ENCODE measurements at regions not wholly inside any gene's neighbourhood (a gene's known extent, or its start where the extent isn't known, plus 50 kb on each side); places are given as distances from the start of the nearest gene placed in this dataset.

DNA sequence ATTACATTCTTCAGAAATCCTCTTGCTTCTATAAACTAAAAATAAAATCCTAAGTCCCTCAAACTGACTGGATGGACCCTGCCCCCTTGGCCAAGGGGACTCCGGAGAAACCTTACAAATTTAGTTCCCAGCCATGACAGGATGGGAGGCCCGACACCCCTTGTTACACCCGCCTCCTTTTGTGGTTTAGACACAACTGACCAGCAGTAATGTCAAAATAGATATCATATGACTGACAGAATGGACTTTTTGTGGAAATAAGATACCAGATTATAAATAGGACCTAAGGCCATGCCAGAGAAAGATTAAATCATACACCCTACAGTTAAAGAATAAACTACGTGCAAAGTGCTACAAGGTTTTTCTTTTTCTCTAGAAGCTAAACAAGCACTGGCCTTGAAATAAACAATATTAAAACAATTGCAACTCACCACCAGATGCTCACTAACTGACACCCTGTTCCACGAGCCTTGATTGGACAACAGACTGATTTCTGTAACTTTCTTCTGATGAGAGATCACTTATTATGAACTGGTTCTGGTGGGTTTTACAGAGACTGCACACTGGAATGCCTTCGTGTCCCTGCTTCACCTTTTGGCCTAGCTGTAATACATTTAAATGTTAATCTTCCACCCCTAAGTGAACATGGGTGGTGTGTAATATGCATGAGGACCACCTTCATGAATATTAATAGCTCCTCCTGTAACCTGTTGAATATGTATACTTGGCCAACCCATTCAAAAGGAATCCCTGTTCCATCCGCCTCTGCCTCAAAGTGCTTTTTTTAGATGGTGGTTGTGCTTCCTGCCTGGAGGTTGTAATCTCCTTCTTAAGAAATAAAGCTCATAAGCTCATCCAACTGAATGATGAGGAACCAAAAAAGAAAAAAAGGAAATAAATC lies 99.6 kb downstream of the ODF2L start:
- no peak for DNase-seq (ENCODE audit: low read depth, low spot score)

DNA sequence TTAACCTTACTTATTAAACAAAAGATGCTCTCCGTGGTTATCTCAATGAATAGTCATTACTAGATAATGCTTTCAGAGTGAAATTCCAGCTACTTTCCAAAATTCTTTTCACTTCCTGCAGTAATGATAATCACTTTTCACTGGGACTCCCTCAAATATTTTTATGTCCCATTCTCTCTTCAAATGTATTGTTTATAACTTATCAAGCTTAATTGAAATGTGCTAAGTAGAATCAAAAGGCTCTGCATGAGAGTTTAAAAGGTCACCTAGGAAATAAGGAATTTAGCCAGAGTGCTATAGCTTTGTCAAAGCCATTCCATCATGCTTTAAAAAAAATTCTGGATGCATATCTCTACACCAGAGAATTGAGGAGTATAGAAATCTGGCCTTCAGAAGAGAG lies 106.4 kb downstream of the ODF2L start:
- no peak for DNase-seq (ENCODE audit: low read depth, low spot score)

DNA sequence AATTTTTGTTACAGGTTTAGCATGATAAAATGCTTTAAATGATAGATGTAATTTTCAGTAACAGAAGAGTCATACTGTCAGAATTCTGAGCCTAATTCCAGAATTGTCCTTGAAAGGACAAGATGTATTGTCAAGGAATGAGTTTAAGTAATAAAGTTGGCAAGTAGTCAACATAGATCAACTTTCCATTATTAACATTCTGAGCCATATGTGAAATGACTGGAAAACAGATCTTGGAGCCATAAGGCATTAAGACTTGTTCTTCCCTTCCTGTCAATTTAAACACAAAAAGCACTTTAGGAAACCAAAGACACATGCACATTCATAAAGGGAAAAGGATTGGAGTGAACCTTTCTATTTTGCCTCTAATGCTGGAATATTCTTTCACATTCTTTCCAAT lies 107.0 kb downstream of the ODF2L start:
- no peak for DNase-seq (ENCODE audit: low read depth, low spot score)

DNA sequence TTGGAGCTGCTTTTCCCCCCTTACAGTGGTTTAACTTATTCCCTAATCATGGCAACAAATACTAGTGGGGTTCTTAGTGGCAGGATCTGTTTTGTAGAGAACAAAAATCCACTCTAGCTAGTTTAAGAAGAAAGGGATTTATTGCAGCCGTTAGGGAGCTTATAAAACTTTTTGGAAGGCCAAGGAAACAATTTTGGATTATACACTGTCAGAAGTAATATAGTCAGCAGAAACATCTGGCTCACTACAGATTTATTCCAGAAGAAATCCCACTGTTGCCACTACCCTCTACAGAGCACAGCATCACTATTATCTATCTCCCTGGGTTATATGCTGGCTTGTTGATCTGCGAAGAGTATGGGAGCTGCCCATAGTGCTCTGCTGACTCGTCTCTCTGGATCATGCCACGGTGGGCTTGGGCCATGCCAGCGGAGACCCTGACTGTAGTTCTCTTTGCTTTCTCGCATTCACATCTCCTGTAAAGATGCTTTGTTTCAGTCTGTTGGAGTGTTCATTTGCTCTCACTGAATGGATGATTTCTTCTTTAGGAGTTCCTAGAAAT lies 107.5 kb downstream of the ODF2L start:
- DNase-seq (ENCODE audit: low read depth, low spot score) = no peak

DNA sequence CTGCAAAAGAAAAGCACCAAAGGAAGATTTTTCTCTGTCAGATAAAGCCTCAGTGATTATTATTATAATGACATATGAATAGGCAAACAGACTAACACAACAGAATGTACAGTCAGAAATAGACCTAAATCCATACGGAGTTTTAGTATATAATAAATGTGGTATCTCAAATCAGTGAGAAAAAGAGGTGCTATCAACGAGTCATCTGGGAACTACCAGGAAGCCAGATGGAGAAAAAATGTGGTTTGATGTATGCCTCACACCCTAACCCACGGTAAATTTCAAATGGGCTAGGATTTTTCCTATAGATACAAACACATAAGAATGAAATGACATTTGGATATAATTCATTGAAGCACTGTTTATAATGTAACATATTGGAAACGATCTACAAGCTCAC lies 110.3 kb downstream of the ODF2L start:
- DNase-seq (ENCODE audit: low read depth, low spot score) = no peak

DNA sequence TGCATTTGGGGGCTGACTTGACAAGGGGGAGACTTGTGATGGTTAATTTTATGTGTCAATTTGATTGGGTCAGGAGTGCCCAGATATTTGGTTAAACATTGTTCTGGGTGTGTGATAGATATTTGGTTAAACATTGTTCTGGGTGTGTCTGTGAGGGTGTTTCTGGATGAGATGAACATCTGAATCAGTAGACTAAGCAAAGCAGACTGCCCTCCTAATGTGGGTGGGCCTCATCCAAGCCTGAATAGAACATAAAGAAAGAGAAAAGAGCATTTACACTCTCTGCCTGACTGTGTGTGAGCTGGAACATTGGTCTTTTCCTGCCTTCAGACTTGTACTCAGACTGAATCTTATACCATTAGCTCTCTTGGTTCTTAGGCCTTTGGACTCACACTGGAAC lies 113.5 kb downstream of the ODF2L start:
- no peak for DNase-seq (ENCODE audit: low read depth, low spot score)

DNA sequence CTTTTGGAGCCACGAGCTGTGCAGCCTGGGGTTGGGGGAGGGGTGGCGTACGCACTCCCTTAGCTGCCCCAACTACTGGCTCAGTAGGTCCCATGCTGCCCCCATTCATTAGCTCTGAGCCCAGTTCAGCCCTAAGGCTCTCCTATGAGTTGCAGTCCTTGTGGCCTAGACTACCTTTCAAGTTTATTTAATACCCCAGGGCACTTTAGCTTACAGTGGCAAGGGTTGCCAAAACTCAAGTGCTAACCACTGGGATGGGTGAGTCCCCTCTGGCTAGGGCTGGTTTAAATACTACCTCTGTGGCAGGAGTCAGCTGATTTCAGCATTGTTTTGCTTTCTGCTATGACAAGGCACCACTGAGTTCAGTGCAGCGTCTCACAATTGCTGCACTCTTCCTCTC lies 118.2 kb downstream of the ODF2L start:
- no peak for DNase-seq (ENCODE audit: low read depth, low spot score)

DNA sequence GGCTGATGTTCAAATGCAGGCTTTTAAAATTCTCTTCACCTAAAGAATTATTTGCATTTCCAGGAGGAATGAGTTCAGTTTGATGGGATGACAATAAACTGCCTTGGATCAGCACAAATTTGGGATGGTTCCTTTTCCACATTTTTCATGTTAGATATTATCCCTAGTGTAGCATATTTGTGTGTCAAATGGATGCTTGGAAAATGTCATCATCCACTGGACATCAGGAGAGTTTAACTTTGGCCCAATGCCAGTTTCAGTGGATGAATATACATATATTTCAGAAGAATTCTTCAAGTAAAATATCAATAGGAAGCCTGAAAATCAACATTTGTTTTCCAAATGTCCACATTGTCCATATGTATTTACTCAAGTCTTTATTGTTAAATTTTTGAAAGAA lies 116.5 kb upstream of the COL24A1 start:
- DNase-seq (ENCODE audit: low read depth, low spot score) = no peak

DNA sequence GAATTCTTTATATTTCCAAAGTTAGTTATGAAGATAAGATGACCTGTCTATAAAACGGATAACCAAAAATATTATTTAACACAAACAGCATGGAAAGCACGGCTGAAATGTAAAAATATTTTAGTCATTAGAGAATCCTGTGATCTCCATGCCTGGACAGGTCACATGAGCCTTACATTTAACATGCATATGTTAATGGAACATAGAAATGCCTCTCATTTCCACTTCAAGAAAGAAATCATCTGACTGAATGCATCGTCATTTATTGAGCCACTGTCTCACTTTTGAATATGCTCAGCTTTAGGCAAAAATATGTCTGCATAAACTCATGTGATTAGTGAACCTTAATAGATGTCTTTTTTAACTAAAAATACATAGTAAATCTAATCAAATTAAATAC lies 115.5 kb upstream of the COL24A1 start:
- no peak for DNase-seq (ENCODE audit: low read depth, low spot score)

DNA sequence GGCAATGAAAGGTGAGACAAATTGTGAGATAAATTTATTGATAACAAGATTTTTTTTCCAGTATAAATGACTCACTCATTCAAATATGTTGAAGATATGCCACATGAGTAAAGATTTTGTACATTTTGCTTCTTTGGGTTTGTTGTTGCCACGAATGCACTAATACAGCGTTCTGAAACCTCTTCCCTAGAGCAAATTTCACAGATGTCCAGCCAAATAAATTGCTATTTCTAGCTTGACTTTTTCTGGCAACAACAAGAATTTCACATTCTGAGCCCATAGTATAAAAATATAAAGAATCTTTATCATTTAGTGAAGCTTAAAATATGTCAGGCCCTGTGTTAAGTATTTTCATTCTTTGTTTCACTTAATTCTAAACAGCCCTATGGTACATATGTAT lies 114.5 kb upstream of the COL24A1 start:
- DNase-seq (ENCODE audit: low read depth, low spot score) = no peak

DNA sequence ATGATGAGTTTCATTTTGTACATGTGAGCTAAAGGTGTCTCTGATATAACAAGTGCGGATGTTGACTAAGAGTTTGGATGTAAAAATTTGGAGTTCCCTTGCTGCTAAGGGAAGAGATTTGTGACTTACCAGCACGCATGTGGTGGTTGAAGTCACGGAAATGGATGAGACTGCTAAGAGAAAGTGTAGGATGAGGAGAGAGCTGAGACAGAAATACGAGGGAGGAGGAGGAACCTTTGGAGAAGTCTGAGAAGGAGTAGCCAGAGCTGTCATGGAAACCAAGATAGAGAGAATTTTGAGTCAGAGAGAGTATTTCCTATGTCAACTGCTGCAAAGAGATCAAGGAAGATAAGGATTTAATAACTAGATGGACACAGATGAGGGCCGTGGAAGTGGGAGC lies 106.5 kb upstream of the COL24A1 start:
- DNase-seq (ENCODE audit: low read depth, low spot score) = no peak

DNA sequence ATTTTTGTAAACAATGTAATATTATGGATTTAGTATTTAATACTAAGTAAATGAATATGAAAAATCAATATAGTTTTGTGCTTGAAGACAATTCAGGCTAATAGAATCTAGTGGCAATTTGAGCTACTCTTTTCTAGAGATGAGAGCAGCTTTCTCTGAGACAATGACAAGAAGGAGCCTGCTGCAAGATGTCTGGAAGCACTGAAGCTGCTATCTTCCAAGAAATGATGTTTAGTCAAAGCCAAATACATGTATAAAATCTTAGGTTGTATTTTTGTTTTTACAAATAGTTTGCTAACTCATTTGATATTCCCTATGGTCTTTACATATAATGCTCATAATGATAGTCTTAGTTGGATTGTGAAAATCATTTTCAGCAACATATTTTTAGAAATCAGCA lies 103.9 kb upstream of the COL24A1 start:
- DNase-seq (ENCODE audit: low read depth, low spot score) = no peak

DNA sequence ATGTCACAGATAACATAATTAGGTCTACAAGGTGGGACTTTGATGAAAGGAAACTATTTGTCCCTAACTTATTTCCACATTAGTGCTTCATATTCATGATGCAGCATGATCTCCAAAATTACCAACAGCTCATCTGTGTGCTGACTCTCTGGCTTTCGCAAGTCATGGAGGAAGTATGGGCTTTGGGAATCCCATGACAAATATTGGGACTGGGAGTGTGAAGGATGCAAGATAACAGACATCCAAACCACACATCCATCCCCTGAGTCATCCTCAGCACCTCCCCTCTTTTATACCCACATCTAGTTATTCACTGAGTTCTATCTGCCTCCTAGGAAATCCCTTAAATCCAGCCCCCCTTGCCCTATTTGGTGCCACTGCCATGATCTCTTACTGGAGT lies 102.8 kb upstream of the COL24A1 start:
- DNase-seq (ENCODE audit: low read depth, low spot score) = no peak

DNA sequence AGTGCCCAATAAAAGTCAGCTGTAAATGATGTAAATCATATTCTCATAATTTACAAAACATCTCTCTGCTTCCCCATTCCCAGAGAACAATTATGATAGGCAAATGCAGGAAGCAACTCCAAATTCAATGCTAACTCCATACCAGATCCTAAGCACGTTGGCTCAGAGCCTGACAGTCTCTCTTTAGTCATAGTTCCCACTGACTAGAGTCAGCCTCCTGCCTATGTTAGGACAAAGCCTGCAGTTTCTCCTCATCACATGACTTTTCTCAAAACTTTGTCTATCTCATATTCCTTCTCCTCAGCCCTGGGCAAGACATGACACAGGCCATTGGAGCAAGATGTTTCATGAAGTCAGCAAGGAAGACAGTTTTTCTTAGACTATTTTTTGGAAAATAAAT lies 101.5 kb upstream of the COL24A1 start:
- DNase-seq (ENCODE audit: low read depth, low spot score) = no peak

DNA sequence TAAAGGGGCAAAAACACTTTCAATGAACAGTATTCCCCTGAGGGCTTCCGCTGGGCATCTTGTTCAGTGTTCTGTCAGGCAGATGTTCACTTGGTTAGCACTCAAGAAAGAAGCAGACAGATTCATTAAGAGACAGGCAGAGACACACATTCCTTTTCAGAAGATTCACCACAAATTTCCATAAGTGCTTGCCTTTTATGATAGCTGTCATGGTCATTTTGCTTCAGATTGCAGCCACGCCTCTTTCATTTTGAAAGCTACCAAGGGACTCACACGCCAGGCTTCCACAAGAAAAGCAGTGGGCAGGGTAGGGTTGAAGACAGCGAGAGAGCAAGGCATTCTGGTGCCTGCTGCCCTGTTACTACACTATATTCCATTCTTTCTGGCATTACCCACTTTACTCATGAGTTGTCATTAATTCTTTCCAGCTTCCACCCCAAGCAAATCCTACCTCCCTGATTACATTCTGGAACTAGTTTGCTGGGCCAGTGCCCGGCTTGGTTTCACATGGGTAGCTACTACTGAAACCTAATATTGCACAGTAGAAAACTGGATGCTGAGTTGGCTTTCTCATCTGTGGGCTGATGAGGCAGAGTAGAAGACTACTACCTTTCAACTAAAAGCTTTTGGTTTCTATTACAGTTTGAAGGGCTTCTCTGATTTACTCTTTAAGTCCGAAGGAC lies 91.2 kb upstream of the COL24A1 start:
- no peak for DNase-seq (ENCODE audit: low read depth, low spot score)

DNA sequence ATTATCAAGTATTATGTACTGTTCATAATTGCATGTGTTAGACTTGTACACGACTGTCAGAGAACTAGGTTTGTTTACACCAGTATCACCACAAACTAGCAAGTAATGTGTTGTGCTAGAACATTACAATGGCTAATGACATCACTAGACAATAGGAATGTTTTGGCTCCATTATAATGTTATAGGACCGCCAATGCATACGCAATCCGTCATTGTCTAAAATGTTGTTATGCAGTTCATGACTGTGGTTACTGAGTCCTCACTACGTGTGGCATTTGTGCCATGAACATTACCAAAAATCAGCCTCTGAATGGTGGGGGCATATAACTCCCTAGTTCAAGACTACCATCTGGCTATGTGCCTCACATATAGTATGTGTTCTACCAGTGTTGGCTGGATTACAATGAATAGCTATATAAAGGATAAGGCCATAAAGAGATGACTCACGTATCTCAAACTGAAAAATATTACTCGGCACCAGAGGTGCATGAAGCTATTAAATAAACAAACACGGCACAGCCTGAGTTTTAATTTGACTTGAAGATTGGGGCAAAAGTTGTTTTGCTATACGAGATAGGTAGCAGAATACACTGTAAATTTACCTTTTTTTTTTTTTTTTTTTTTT lies 89.1 kb upstream of the COL24A1 start:
- no peak for DNase-seq (ENCODE audit: low read depth, low spot score)

DNA sequence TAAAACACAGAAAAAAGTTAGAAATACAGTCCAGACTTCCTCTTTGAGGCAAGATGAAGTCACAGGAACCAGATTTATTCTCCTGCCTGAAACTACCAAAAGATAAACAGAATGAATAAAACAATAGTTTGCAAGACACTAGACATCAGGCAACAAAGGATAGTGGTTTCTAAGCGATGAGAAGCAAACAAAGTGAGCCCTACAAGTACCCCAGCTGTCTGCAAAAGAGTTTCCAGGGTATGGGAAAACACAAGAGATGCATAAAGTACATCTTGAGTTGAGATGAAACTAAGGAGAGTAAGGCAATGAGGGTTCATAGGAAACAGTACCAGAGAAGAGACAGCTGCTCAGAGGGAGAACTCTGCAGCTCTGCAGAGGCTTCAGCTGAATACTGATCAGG lies 83.3 kb upstream of the COL24A1 start:
- no peak for DNase-seq (ENCODE audit: low read depth, low spot score)

DNA sequence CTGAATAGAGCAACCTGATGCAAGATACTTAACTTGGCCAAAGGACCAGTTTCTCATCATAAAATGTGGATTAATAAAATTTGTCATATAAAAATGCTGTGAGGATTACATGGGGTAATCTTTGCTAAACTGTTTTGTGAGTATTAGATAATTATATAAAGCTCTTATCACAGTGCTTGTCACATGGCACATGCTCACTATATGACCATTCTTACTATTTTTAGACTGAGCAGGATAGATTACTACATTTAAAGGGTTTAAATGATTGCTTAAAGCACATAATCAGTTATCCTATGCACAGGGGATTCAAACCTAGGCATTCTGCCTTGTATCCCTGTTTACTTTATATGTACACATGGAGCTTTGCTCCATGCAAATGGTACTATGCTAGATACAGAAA lies 82.9 kb upstream of the COL24A1 start:
- no peak for DNase-seq (ENCODE audit: low read depth, low spot score)

DNA sequence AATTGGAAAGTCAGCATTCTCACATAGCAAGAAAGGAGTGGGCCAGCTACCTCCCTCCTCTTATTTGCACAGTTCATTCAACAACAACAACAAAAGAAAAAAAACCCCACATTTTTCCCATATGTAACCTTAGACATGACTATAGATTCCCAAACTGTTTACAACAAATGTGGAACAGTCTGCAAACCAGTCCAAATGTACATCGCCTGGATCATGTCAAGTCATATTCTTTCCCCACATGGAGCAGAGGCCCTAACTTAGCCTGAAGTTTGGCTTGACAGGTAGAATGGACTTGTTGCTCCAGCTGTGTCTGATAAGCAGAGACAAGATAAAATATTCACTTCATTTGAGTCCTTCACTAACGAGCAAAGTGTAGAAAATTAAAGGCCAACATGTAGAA lies 81.7 kb upstream of the COL24A1 start:
- no peak for DNase-seq (ENCODE audit: low read depth, low spot score)

DNA sequence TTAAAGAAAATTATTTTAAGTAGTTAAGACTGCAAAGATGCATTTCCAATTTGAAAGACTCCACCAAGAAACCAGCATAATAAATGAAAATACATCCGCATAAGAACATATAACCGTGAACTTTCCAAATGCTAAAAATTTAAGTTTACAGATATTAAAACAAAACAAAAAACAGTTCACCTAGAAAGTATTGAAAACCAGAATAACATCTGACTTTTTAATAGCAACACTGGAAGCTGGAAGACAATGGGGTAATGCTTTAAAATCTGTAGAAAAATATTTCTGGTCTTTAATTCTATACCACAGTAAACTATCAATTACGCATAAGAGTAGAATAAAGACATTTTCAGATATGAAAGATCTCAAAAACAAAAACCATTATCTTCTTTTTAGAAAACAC lies 79.3 kb upstream of the COL24A1 start:
- DNase-seq (ENCODE audit: low read depth, low spot score) = no peak

DNA sequence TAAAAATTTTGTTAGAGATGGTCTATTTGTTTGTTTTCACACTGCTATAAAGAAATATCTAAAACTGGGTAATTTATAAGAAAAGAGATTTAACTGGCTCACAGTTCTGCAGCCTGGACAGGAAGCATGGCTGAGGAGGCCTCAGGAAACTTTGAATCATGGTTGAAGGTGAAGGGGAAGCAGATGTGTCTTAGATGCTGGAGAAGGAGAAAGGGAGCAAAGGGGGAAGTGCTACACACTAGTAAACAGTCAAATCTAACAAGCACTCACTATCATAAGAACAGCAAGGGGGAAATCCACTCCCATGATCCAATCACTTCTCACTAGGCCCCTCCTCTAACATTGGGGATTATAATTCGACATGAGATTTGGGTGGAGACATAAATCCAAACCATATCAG lies 76.8 kb upstream of the COL24A1 start:
- no peak for DNase-seq (ENCODE audit: low read depth, low spot score)

DNA sequence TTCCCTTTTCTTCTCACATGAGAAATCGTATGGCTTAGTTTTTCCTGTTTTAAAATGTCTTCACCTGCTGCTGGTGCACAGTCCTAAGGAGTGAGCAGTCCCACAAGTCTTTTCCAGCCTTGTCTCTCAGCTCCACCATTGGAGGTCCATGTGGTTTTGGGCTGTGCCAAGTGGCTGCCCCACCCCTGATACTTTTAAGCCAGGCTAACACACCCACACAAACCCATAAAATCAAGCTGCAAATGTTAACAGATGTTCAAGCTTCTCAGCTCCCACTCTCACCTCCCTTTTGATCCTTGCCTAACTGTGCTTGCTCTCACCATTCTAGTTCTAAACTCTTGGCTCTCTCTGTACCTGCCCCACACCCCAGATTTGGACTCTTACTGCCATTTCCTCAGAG lies 74.5 kb upstream of the COL24A1 start:
- DNase-seq (ENCODE audit: low read depth, low spot score) = no peak
